ELF-1 (cell line): ENCODE measurements at regions not wholly inside any gene's neighbourhood (a gene's known extent, or its start where the extent isn't known, plus 50 kb on each side); places are given as distances from the start of the nearest gene placed in this dataset.
"Not testable (repeated sequence)": the region's sequence is repeated elsewhere in the genome, so short reads cannot be mapped to it uniquely, and the experiment has no call there.

Source experiments
- DNase-seq: peaks from one replicate; pipeline ENCODE4 v3.0.0-alpha.2; 2016; ENCODE audit warnings: low read depth, low spot score

- no peak for DNase-seq
These were observed 566.9 kb upstream of the ANO5 start for GRCh38 chr11:21625982-21626381.

- no peak for DNase-seq
These were observed 564.2 kb upstream of the ANO5 start for GRCh38 chr11:21628641-21629040.

DNA sequence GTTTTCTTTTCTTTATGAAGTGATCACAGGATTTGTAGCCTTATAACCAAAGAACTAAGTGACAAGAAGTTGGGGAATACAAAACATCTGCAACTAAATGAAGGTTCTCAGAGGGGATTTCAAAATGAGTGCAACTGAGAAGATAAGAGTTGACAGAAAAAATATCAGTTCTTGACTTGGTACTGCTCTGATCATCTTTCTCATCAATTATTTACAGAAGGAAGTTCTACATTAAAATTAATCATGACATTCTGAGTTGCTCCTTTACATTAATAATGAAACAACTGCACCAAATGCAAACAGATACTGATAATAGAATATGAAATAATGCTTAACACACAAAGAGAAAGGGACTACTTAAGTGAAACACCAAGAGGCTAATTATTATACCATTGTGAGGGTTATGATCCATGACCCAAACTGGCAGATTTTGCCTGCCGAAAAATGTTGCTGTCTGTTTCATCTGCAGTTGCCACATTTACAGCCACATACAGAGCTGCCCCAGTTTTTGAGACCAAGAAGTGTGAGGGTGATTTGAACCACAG, 561.9 kb upstream of the ANO5 start:
- DNase-seq = no peak

DNA sequence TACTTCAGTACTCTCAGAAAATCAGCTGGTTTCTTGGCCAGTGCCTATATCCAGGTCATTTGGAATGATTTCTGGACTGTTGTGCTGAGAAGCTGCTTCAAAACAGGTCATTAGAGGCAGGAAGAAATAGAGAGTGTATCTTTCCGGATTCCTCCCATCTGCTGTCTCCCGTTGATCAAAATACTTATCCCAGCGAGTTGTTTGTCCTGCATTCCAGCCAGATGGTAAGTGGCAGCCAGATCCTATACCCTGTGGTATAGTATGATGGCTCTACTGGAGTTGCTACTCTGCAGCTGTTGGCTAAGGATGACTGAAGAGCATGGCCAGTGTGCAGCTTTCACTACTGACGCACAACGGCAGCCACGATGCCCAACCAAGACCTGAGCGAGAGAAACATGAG, 560.9 kb upstream of the ANO5 start:
- no peak for DNase-seq

DNA sequence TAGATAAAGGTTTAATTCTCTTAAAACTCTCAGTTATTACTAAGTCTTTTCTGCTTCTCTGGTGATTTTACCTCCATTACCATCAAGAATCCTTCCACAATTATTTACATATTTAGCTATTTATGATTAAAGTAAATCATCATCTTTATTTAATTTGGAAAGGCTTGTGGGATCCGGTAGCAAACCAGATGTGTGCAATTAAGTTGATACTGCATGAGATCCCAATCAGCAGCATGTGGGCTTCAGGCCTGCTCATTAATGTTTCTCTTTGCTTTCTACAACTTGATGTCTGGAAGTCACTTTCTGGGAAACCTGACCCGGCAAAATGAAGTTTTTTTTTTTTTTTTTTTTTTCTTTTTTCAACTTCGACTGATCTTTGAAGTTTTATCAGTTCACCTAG, 558.4 kb upstream of the ANO5 start:
- DNase-seq = no peak

- no peak for DNase-seq
These were observed 557.9 kb upstream of the ANO5 start for GRCh38 chr11:21634956-21635355.

DNA sequence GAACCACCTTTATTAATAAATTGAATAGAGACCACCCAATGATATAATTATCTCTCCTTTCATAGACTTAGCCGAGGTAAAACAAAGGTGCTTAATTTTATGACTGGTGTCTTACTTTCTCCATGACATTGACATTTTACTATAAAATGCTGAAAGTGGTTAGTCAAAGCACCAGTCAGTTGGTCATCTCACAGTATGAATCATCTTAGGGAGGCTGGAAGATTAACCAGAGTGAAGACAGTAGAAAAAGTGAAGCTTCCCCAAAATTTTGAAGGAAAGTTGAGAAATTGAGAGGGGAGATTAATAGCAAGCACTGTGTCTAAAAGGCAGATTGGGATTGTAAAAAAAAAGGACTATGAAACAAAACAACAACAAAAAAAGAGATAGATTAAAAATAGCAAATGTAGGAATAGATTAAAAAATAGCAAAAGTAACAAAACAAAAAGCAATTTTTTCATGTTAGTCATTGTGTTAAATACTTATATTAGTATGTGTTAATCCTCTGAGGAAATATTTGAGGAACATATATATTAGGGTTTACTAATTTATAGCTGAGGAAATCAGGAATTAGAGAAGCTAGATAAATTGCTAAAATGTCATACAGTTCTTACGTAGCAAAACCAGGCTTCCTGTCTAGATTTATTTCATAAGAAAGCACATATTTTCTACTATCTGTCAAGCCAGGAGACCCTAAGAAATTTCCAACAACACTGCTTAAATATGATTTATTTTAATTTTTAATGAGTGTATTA, 557.3 kb upstream of the ANO5 start:
- no peak for DNase-seq

- no peak for DNase-seq
These were observed 556.3 kb upstream of the ANO5 start for GRCh38 chr11:21636561-21636960.

- no peak for DNase-seq
These were observed 552.4 kb upstream of the ANO5 start for GRCh38 chr11:21640491-21640890.

DNA sequence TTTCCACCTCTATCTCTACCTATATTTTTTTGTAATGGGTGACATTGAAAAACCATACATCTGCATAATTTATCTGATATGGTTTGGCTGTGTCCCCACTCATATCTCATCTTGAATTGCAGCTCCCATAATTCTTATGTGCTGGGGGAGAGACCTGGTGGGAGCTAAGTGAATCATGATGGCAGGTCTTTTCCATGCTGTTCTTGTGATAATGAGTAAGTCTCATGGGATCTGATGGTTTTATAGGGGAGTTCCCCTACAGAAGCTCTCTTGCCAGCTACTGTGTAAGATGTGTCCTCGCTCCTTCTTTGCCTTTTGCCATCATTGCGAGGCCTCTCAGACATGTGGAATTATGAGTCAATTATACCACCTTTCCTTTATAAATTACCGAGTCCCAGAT, 551.0 kb upstream of the ANO5 start:
- DNase-seq = no peak

- DNase-seq = no peak
These were observed 546.5 kb upstream of the ANO5 start for GRCh38 chr11:21646351-21646750.

DNA sequence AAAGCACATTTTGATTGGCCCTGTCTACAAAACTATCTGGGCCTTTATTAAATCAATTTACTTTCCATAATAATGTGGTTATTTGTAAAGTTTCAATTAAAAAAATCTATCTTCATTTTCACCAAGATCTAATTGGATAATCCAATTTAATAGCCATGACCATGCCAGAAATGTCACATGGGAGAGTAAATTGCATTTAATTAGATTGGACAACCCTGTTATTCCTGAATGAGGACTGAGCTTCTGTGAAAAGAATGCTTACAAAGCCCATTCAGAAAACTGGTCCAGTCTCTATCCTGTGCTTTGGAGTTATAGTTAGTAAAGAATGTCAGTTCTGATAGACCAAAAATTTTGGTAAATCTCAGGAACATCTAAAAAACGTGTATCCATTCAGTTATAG, 541.9 kb upstream of the ANO5 start:
- DNase-seq = no peak

DNA sequence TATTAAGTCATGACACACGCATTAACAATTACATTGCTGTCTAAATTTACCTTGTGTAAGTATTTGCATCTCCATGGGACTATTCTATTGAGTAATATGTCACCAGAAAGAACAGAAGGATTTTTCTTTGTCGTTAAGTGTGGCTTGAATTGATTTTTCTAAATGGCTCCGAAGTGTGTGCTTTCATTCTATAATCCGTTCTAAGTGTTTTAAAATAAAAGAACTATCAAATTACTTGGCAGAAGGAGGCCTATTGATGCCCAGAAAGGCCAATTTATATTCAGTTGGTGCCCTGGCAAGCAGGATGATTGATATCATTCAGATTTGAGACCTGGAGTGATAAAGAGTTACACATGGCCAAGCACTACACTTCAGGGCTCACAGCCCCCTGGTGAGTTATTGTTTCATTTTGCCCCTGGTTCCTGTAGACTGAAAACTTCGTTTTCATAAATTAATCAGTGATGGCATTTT, 538.9 kb upstream of the ANO5 start:
- no peak for DNase-seq

DNA sequence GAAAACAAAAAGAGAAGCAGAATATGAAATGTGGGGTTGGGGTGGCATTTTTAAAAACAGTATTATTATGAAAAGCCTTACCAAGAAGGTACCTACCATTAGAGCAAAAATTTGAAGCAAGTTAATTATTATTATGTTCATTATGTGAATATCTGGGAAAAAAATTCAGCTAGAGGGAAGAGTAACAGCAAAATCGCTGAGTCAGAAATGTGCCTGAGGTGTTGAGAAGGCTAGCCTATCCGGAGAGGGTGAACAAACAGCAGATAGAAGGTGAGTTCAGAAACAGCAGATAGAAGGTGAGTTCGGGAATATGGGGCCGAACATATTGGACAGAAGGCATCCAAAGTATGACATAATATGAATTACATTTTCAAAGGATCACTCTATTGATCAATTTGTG, 536.8 kb upstream of the ANO5 start:
- DNase-seq = no peak

GRCh38 chr11:21658654-21659193, 534.2 kb upstream of the ANO5 start:
- DNase-seq = no peak

GRCh38 chr11:21659377-21659776, 533.5 kb upstream of the ANO5 start:
- DNase-seq = not testable (repeated sequence)

- DNase-seq = no peak
These were observed 532.9 kb upstream of the ANO5 start for GRCh38 chr11:21659961-21660360.

GRCh38 chr11:21675049-21675616, 517.8 kb upstream of the ANO5 start:
- DNase-seq = no peak

- no peak for DNase-seq
These were observed 505.2 kb upstream of the ANO5 start for GRCh38 chr11:21687643-21688042.

- no peak for DNase-seq
These were observed 488.3 kb upstream of the ANO5 start for GRCh38 chr11:21704539-21704938.

GRCh38 chr11:21707116-21707739, 485.7 kb upstream of the ANO5 start:
- no peak for DNase-seq

GRCh38 chr11:21710809-21711208, 482.1 kb upstream of the ANO5 start:
- DNase-seq = no peak

DNA sequence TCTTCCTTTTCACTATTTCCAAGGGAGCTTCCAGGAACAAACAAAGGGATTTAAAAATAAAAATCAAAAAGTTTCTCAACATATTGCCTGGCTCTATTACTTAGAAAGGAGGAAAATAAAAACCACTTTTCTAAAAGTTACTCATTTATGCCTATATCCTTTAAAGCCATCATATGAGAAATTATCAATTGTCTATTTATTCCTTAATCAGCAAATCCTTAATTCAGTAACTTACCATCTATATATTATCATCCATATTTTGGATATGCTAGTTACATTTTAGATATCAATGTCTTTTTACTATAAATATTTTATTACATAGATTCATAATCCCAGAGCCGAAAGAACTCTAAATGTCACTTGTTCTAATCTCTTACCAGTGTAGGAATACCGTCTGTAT, 481.5 kb upstream of the ANO5 start:
- DNase-seq = no peak
